ENCODE measurements at regions not wholly inside any gene's neighbourhood (a gene's known extent, or its start where the extent isn't known, plus 50 kb on each side); places are given as distances from the start of the nearest gene placed in this dataset.

GRCh38 chr1:82091265-82091664 lies 290.5 kb downstream of the ADGRL2 start:
- no peak for TF ChIP-seq CTCF (IDR thresholded peaks at IDR 0.05)
- TF ChIP-seq POLR2A (IDR thresholded peaks at IDR 0.05), result no peak

Data from right lobe of liver (tissue), 4 donors.